ENCODE measurements at regions not wholly inside any gene's neighbourhood (a gene's known extent, or its start where the extent isn't known, plus 50 kb on each side); places are given as distances from the start of the nearest gene placed in this dataset.

DNA sequence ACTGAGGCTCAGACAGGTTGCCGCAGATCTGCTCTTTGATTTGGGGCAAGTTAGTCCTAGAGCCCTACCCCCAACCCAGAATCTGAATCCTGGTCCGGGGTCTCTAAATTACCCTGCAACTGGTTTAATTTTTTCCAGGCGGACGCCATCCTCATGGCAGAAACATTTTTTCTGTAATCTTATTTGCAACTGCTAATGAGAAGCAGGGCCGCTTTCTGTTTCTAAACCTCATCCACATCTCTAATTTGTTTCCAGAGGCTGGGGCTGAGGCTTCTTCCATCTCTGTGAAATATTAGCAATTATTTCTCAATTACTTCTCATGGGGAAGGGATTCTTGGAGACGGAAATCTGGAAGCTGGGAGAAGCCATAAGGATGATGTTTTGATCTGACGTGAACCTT is 261.6 kb downstream of the RPS24 start:
- no peak overlapping the region for H3K4me3 ChIP-seq (replicated peaks; ENCODE audit: low read depth, low read length)
- no peak for DNase-seq (ENCODE audit: extremely low read depth, low read depth)
- TF ChIP-seq, protein P1, sequence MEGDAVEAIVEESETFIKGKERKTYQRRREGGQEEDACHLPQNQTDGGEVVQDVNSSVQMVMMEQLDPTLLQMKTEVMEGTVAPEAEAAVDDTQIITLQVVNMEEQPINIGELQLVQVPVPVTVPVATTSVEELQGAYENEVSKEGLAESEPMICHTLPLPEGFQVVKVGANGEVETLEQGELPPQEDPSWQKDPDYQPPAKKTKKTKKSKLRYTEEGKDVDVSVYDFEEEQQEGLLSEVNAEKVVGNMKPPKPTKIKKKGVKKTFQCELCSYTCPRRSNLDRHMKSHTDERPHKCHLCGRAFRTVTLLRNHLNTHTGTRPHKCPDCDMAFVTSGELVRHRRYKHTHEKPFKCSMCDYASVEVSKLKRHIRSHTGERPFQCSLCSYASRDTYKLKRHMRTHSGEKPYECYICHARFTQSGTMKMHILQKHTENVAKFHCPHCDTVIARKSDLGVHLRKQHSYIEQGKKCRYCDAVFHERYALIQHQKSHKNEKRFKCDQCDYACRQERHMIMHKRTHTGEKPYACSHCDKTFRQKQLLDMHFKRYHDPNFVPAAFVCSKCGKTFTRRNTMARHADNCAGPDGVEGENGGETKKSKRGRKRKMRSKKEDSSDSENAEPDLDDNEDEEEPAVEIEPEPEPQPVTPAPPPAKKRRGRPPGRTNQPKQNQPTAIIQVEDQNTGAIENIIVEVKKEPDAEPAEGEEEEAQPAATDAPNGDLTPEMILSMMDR (IDR thresholded peaks at IDR 0.05; ENCODE audit: low read depth, low read length, missing control alignments): no peak

DNA sequence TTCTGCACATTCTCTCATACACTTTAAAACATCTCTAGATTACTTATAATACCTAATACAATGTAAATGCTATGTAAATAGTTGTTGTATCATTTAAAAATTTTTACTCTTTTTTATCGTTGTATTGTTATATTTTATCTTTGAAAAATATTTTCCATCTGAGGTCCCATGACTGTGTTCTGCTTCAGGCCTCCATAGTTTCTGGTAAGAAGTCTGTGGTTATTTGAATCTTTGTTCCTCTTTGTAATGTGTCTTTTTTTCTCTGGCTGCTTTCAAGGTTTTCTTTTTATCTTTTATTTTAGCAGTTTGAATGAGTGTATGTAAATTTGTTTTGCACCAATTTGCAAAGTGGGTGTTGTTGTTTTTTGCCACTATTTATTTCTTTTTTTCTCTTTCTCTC is 263.1 kb downstream of the RPS24 start:
- DNase-seq (ENCODE audit: extremely low read depth, low read depth): no peak
- TF ChIP-seq, protein P1 (IDR thresholded peaks at IDR 0.05; ENCODE audit: low read depth, low read length, missing control alignments): no peak
- no peak overlapping the region for H3K4me3 ChIP-seq (replicated peaks; ENCODE audit: low read depth, low read length)

DNA sequence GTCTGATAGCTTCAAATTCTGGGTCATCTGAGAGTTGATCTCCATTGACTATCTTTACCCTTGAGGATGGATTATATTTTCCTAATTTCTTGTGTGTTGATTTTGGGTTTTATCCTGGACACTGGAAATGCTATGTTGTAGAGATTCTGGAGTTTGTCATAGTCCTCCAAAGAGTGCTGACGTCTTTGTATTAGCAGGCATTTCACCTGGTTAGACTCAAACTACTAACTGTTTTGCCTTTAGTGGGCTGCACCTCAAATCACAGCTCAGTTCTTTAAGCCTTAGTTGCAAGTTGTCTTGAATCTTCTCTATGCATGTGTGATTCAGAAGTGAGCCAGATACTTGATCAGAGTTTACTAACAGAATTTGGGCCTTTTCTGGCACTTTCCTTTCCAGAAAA is 264.3 kb downstream of the RPS24 start:
- H3K4me3 ChIP-seq (replicated peaks; ENCODE audit: low read depth, low read length): no peak overlapping the region
- TF ChIP-seq, protein P1 (IDR thresholded peaks at IDR 0.05; ENCODE audit: low read depth, low read length, missing control alignments): no peak
- no peak for DNase-seq (ENCODE audit: extremely low read depth, low read depth)

DNA sequence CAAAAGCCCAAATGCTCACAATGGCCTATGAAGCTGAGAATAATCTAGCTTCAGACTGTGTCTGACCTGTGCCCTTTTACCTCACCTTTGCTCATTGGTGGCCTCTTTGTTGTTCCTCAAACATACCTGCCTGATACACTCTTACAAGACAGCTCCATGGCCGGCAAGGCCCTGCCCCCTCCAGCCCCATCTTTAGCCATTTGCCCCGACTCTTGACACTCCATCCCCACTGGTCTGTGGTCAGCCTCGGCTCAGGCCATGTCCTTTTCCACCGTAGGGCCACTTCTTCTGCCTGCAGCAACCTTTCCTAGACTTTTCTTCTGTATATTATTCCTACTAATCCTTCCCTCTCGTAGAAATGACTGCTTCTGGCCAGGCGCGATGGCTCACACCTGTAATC is 265.2 kb downstream of the RPS24 start:
- DNase-seq (ENCODE audit: extremely low read depth, low read depth): no peak
- no peak overlapping the region for H3K4me3 ChIP-seq (replicated peaks; ENCODE audit: low read depth, low read length)
- TF ChIP-seq, protein P1 (IDR thresholded peaks at IDR 0.05; ENCODE audit: low read depth, low read length, missing control alignments): no peak

DNA sequence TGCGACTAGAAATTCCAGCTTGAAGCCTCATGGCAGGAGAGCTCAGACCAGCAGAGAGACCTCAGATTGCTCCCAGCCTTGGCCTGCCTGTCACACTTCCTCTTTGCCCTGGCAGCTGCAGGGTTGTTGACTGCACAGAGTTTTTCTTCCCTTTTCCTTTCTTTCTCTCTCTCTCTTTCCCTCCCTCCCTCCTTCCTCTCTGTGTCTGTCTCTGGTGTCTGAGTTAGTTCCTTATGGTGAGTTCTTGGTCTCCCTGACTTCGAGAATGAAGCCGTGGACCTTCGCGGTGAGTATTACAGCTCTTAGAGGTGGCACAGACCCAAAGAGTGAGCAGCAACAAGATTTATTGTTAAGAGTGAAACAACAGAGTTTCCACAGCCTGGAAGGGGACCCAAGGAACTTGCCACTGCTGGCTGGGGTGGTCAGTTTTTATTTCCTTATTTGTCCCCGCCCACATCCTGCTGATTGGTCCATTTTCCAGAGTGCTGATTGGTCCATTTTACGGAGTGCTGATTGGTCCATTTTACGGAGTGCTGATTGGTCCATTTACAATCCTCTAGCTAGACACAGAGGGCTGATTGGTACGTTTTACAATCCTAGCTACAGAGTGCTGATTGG is 266.3 kb downstream of the RPS24 start:
- TF ChIP-seq, protein P1 (IDR thresholded peaks at IDR 0.05; ENCODE audit: low read depth, low read length, missing control alignments): no peak
- H3K4me3 ChIP-seq (replicated peaks; ENCODE audit: low read depth, low read length): no peak overlapping the region
- no peak for DNase-seq (ENCODE audit: extremely low read depth, low read depth)

DNA sequence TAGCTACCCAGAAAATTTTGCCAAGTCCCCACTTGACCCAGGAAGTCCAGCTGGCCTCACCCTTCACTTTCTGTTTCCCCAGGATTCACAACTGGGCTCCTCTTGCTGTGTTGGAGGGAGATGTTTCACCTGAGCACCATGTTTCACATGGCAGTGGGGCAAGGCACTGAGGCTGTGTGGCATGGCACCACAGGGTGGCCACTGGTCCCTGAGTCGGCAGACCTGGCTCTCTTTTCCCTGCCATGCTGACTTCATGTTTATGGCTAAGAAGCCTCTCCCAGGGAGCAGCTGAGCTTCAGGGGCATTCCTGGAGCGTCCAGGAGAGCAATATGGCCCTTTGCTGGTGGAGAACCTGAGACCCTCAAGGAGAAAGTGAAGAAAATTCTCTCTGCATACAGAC is 266.9 kb downstream of the RPS24 start:
- TF ChIP-seq, protein P1 (IDR thresholded peaks at IDR 0.05; ENCODE audit: low read depth, low read length, missing control alignments): no peak
- H3K4me3 ChIP-seq (replicated peaks; ENCODE audit: low read depth, low read length): no peak overlapping the region
- DNase-seq (ENCODE audit: extremely low read depth, low read depth): no peak

DNA sequence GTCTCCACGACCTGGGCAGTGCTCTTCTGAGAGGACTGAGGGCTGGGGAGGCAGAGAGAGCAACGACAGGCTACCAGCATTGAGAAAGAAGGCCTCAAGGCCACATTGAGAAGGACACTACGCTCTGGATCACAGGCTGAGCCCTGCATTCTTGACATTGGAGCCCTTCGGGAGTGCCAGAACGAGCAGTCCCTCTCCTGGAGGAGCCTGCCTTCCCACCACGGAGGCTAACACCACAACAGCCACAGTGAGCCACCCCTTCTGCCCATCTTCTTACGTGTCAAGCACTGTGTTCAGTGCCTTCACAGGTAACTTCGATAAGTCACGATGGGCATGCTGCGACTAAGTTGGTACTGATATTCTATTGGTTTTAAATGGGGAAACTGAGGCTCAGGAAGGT is 267.8 kb downstream of the RPS24 start:
- TF ChIP-seq, protein P1 (IDR thresholded peaks at IDR 0.05; ENCODE audit: low read depth, low read length, missing control alignments): no peak
- H3K4me3 ChIP-seq (replicated peaks; ENCODE audit: low read depth, low read length): no peak overlapping the region
- DNase-seq (ENCODE audit: extremely low read depth, low read depth): no peak
